ENCODE measurements at regions not wholly inside any gene's neighbourhood (a gene's known extent, or its start where the extent isn't known, plus 50 kb on each side); places are given as distances from the start of the nearest gene placed in this dataset.

GRCh38 chr2:215711471-215712034 is 275.7 kb upstream of the FN1 start:
- DNase-seq: no peak

GRCh38 chr2:215707608-215708007 is 271.7 kb upstream of the FN1 start:
- no peak for DNase-seq

GRCh38 chr2:215705771-215706361 is 270.0 kb upstream of the FN1 start:
- DNase-seq: no peak

GRCh38 chr2:215705281-215705680 is 269.4 kb upstream of the FN1 start:
- no peak for DNase-seq

GRCh38 chr2:215702116-215702902 is 266.4 kb upstream of the FN1 start:
- no peak for DNase-seq

GRCh38 chr2:215699700-215700538 is 264.1 kb upstream of the FN1 start:
- DNase-seq: no peak

- no peak for DNase-seq
Observed at GRCh38 chr2:215699018-215699417, 263.1 kb upstream of the FN1 start.

- no peak for DNase-seq
Observed at GRCh38 chr2:215698566-215698965, 262.7 kb upstream of the FN1 start.

GRCh38 chr2:215697496-215697895 is 261.6 kb upstream of the FN1 start:
- no peak for DNase-seq

- no peak for DNase-seq
Observed at GRCh38 chr2:215697003-215697402, 261.1 kb upstream of the FN1 start.

GRCh38 chr2:215695861-215696260 is 260.0 kb upstream of the FN1 start:
- no peak for DNase-seq

- DNase-seq: no peak
Observed at GRCh38 chr2:215693999-215694580, 258.2 kb upstream of the FN1 start.

GRCh38 chr2:215693193-215693998 is 257.5 kb upstream of the FN1 start:
- no peak for DNase-seq

- no peak for DNase-seq
Observed at GRCh38 chr2:215692387-215693079, 256.7 kb upstream of the FN1 start.

GRCh38 chr2:215691346-215691745 is 255.5 kb upstream of the FN1 start:
- DNase-seq: no peak

- no peak for DNase-seq
Observed at GRCh38 chr2:215687149-215688031, 251.5 kb upstream of the FN1 start.

- DNase-seq: no peak
Observed at GRCh38 chr2:215685238-215685990, 249.5 kb upstream of the FN1 start.

GRCh38 chr2:215684448-215685237 is 248.8 kb upstream of the FN1 start:
- no peak for DNase-seq

GRCh38 chr2:215683295-215683694 is 247.4 kb upstream of the FN1 start:
- no peak for DNase-seq
